Type B pancreatic cell (in vitro differentiated cells): ENCODE measurements at regions not wholly inside any gene's neighbourhood (a gene's known extent, or its start where the extent isn't known, plus 50 kb on each side); places are given as distances from the start of the nearest gene placed in this dataset.

Experiments used
- DNase-seq: peaks from one replicate; pipeline ENCODE4 v3.0.0; 2021; ENCODE audit warnings: mixed read lengths; ENCODE audit not compliant: unreplicated experiment; ENCODE audit errors: extremely low spot score
- H3K27ac Mint-ChIP-seq: 2 replicates; pipeline ENCODE4 v1.8.0; 2021; ENCODE audit warnings: mild to moderate bottlenecking, mixed read lengths
- H3K27me3 Mint-ChIP-seq: 2 replicates; pipeline ENCODE4 v1.8.0; 2021; ENCODE audit warnings: mixed read lengths
- H3K36me3 Mint-ChIP-seq: 2 replicates; pipeline ENCODE4 v1.8.0; 2021; ENCODE audit warnings: mixed read lengths
- H3K4me1 Mint-ChIP-seq: one replicate; pipeline ENCODE4 v1.8.0; 2021; ENCODE audit warnings: mixed read lengths; ENCODE audit not compliant: unreplicated experiment
- H3K4me3 Mint-ChIP-seq: 2 replicates; pipeline ENCODE4 v1.8.0; 2021; ENCODE audit warnings: mild to moderate bottlenecking, mixed read lengths
- H3K9me3 Mint-ChIP-seq: 2 replicates; pipeline ENCODE4 v1.8.0; 2021; ENCODE audit warnings: mixed read lengths
- CTCF ChIP-seq: fragments of 200-600 bp; sonication (generic); conservative IDR thresholded peaks from 2 replicates; pipeline ENCODE4 v1.5.0; 2021; ENCODE audit warnings: antibody characterized with exemption, mild to moderate bottlenecking

- Mint-ChIP-seq H3K36me3 (peaks cover 8% of the 10 kb centered on the region), H3K27me3 (no peaks in the 10 kb centered on the region), H3K9me3 (peaks cover 6% of the 10 kb centered on the region), H3K4me1 (peaks cover 14% of the 10 kb centered on the region), H3K4me3 (no peak overlapping the region), H3K27ac (no peak overlapping the region)
- TF ChIP-seq CTCF = no peak
- no peak for DNase-seq
These were observed 50.3 kb upstream of the SORBS2 start for GRCh38 chr4:185862340-185862739.

DNA sequence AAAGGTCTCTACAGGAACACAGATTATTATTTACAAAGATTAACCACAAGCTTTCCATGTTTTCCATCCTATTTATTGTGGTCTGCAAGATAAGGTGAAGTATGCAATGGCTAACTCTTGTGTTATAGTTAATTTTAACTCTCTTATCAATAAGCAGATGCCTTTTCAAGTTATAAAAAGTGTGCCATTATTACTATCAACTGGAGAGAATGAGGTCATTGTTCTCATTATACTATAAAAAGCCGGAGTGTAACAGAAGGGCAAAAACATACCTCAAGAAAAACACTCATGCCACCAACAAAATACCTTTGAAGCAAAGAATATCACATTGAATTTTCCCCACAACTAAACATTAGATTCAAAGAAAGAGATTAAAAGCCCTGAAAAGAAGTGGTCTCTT lies 52.0 kb upstream of the SORBS2 start:
- H3K27ac Mint-ChIP-seq = no peak overlapping the region

GRCh38 chr4:185865901-185866328 lies 53.9 kb upstream of the SORBS2 start:
- no peak for TF ChIP-seq CTCF
- Mint-ChIP-seq H3K4me1 (peaks cover 15% of the 10 kb centered on the region), H3K4me3 (no peak overlapping the region), H3K27ac (peak overlapping the region; percentile 86), H3K9me3 (no peaks in the 10 kb centered on the region), H3K36me3 (no peaks in the 10 kb centered on the region), H3K27me3 (no peaks in the 10 kb centered on the region)
- DNase-seq = no peak

More for the DNA sequence above, 52.0 kb upstream of the SORBS2 start:
- no peak for TF ChIP-seq CTCF
- Mint-ChIP-seq H3K4me1 (peaks cover 15% of the 10 kb centered on the region), H3K9me3 (no peaks in the 10 kb centered on the region), H3K4me3 (no peak overlapping the region), H3K36me3 (peaks cover 4% of the 10 kb centered on the region), H3K27me3 (no peaks in the 10 kb centered on the region)
- no peak for DNase-seq

GRCh38 chr4:185867770-185868169 lies 55.8 kb upstream of the SORBS2 start:
- H3K27me3 Mint-ChIP-seq = no peaks in the 10 kb centered on the region
- H3K4me1 Mint-ChIP-seq = peaks cover 15% of the 10 kb centered on the region
- TF ChIP-seq CTCF = no peak
- no peaks in the 10 kb centered on the region for H3K36me3 Mint-ChIP-seq
- no peak for DNase-seq
- H3K4me3 Mint-ChIP-seq = no peak overlapping the region
- H3K27ac Mint-ChIP-seq = no peak overlapping the region
- H3K9me3 Mint-ChIP-seq = no peaks in the 10 kb centered on the region

- Mint-ChIP-seq H3K9me3 (no peaks in the 10 kb centered on the region), H3K27ac (no peak overlapping the region), H3K4me1 (peaks cover 15% of the 10 kb centered on the region), H3K27me3 (no peaks in the 10 kb centered on the region), H3K36me3 (no peaks in the 10 kb centered on the region), H3K4me3 (no peak overlapping the region)
- no peak for DNase-seq
- no peak for TF ChIP-seq CTCF
These were observed 57.0 kb upstream of the SORBS2 start for GRCh38 chr4:185868983-185869382.

- DNase-seq = no peak
These were observed 57.4 kb upstream of the SORBS2 start for GRCh38 chr4:185869427-185869826.

More at GRCh38 chr4:185869427-185869826, 57.4 kb upstream of the SORBS2 start:
- TF ChIP-seq CTCF = no peak
- Mint-ChIP-seq H3K4me1 (peaks cover 15% of the 10 kb centered on the region), H3K27me3 (no peaks in the 10 kb centered on the region), H3K27ac (no peak overlapping the region), H3K36me3 (no peaks in the 10 kb centered on the region), H3K4me3 (no peak overlapping the region), H3K9me3 (no peaks in the 10 kb centered on the region)
